Activated CD4-positive, alpha-beta memory T cell treated with anti-CD3 and anti-CD28 coated beads, Interleukin-2, amount 10 ng/mL, durations not matched to agents 7 days and 5 days (primary cell): ENCODE measurements at regions not wholly inside any gene's neighbourhood (a gene's known extent, or its start where the extent isn't known, plus 50 kb on each side); places are given as distances from the start of the nearest gene placed in this dataset.
"Not testable (repeated sequence)": the region's sequence is repeated elsewhere in the genome, so short reads cannot be mapped to it uniquely, and the experiment has no call there.

Experiments used
- CTCF ChIA-PET: fragments of 350-600 bp; sonication (Branson Sonifier 250); formaldehyde crosslinking; loops from one replicate; lab custom pipeline; 2021; ENCODE audit warnings: antibody characterized with exemption, inconsistent platforms; lab: Charles Lee
- POLR2A ChIA-PET: fragments of 350-600 bp; sonication (Branson Sonifier 250); formaldehyde crosslinking; loops from one replicate; lab custom pipeline; 2021; ENCODE audit warnings: antibody characterized with exemption; lab: Charles Lee
- DNase-seq: peaks from one replicate; pipeline ENCODE4 v3.0.0-alpha.2; 2020
- H3K27ac Mint-ChIP-seq: one replicate; pipeline ENCODE4 v1.8.0; 2021; ENCODE audit warnings: mild to moderate bottlenecking, mixed read lengths
- H3K27me3 Mint-ChIP-seq: one replicate; pipeline ENCODE4 v1.8.0; 2021; ENCODE audit warnings: mixed read lengths
- H3K36me3 Mint-ChIP-seq: one replicate; pipeline ENCODE4 v1.8.0; 2021; ENCODE audit warnings: low read depth, mixed read lengths
- H3K4me1 Mint-ChIP-seq: one replicate; pipeline ENCODE4 v1.8.0; 2021; ENCODE audit warnings: mixed read lengths
- H3K4me3 Mint-ChIP-seq: one replicate; pipeline ENCODE4 v1.8.0; 2021; ENCODE audit warnings: mild to moderate bottlenecking, mixed read lengths
- H3K9me3 Mint-ChIP-seq: one replicate; pipeline ENCODE4 v1.8.0; 2021; ENCODE audit warnings: mixed read lengths

DNA sequence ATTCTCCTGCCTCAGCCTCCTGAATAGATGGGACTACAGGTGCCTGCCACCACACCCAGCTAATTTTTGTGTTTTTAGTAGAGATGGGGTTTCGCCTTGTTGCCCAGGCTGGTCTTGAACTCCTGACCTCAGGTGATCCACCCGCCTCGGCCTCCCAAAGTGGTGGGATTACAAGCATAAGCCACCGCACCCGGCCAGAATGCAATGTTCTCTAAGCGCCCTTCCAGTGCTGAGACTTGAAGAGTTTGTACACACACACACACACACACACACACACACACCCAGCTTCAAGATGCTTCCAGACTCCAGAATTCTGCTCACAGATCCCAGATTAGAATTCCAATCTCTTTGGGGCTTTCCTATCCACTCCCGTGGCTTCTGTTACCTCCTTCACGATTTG, 227.1 kb downstream of the FOXD2 start:
- POLR2A ChIA-PET, H3K4me3 Mint-ChIP-seq, DNase-seq, H3K27me3 Mint-ChIP-seq, CTCF ChIA-PET, H3K9me3 Mint-ChIP-seq, H3K36me3 Mint-ChIP-seq, H3K27ac Mint-ChIP-seq: not testable (repeated sequence)
- peaks cover 10% of the 10 kb centered on the region for H3K4me1 Mint-ChIP-seq

GRCh38 chr1:47669081-47669585, 231.3 kb downstream of the FOXD2 start:
- no peak overlapping the region for H3K27ac Mint-ChIP-seq
- CTCF ChIA-PET, result no interaction called here
- POLR2A ChIA-PET, result no interaction called here
- H3K4me1 Mint-ChIP-seq, result no peaks in the 10 kb centered on the region
- peaks cover 16% of the 10 kb centered on the region for H3K27me3 Mint-ChIP-seq
- no peak for DNase-seq
- no peak overlapping the region for H3K4me3 Mint-ChIP-seq
- no peaks in the 10 kb centered on the region for H3K36me3 Mint-ChIP-seq
- H3K9me3 Mint-ChIP-seq, result peaks cover 3% of the 10 kb centered on the region

- POLR2A ChIA-PET, result no interaction called here
- Mint-ChIP-seq H3K4me3 (no peak overlapping the region), H3K27ac (no peak overlapping the region)
Observed at GRCh38 chr1:47672622-47673021, 234.8 kb downstream of the FOXD2 start.

DNA sequence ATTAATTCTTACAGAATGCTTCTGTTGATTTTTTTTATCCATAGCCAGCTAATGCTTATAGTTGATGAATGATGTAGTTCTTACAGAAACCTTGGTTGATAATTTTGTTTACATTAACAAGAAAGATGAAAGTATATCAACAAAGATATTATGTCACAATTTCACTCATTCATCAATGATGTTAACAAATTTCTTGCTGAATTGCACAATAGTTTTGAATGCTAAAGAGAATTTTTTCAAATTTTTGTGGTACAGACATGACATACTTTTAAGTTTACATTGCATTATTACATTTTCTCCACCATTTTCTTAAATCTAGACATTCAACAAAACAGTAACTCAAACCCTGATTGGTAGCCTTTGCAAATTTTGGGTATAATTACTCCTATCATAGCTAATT, 236.3 kb downstream of the FOXD2 start:
- ChIA-PET POLR2A (no interaction called here), CTCF (interaction anchor here (1.2 kb wide), 1 partner anchor 237 kb away, joined by 4 read pairs; the partner anchor contains the start of gene FOXD2)
- no peak overlapping the region for H3K4me3 Mint-ChIP-seq
- H3K27me3 Mint-ChIP-seq, result peaks cover 13% of the 10 kb centered on the region
- H3K27ac Mint-ChIP-seq, result no peak overlapping the region
- no peaks in the 10 kb centered on the region for H3K4me1 Mint-ChIP-seq
- H3K36me3 Mint-ChIP-seq, result no peaks in the 10 kb centered on the region
- peaks cover 3% of the 10 kb centered on the region for H3K9me3 Mint-ChIP-seq
- DNase-seq, result no peak

More at GRCh38 chr1:47672622-47673021, 234.8 kb downstream of the FOXD2 start:
- Mint-ChIP-seq H3K4me1 (no peaks in the 10 kb centered on the region), H3K36me3 (no peaks in the 10 kb centered on the region), H3K9me3 (peaks cover 3% of the 10 kb centered on the region), H3K27me3 (peaks cover 18% of the 10 kb centered on the region)
- CTCF ChIA-PET, result no interaction called here
- DNase-seq, result no peak

DNA sequence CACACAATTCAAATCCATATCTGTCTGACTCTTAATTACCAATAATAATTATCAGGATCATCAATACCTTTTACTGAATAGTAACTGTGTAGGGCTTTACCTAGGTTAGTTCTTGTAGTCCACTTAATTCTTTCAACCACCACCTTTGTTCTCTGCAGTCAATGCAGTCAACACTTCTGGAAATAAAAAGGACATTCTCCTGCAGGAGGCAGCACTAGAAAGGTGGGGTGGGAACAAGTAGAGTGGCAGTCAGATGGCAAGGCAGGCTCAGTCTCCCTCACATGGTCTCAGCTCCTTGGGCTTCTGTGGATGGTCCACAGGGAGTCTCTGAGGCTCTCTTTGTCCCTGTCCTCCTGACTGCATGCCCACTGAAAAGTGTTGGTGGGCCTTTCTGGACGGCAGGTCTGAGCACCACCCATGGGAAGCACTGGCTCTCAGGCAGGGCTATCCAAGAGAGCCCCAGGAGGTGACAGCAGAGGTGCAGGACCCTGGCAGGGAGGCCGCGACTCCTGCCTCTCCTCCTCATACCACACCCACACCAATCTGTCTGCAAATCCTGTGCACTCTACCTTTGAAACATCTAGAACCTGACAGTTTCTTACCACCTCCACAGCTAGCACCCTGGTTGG, 237.3 kb downstream of the FOXD2 start:
- Mint-ChIP-seq H3K9me3 (peaks cover 3% of the 10 kb centered on the region), H3K27ac (no peak overlapping the region), H3K36me3 (no peaks in the 10 kb centered on the region), H3K4me3 (no peak overlapping the region), H3K27me3 (peaks cover 13% of the 10 kb centered on the region), H3K4me1 (no peaks in the 10 kb centered on the region)
- ChIA-PET POLR2A (no interaction called here), CTCF (interaction anchor here (0.6 to 1.2 kb wide), 2 partner anchors 238 to 501 kb away, joined by 4 to 6 read pairs; partner anchors contain the start of gene FOXD2)
- no peak for DNase-seq

GRCh38 chr1:47675721-47676120, 237.9 kb downstream of the FOXD2 start:
- POLR2A ChIA-PET, result no interaction called here
- DNase-seq, result no peak
- Mint-ChIP-seq H3K4me3 (no peak overlapping the region), H3K27ac (no peak overlapping the region), H3K27me3 (peaks cover 8% of the 10 kb centered on the region), H3K9me3 (peaks cover 3% of the 10 kb centered on the region), H3K36me3 (no peaks in the 10 kb centered on the region), H3K4me1 (no peaks in the 10 kb centered on the region)
- CTCF ChIA-PET, result interaction anchor here (0.6 kb wide), 1 partner anchor 502 kb away, joined by 6 read pairs; no protein-coding TSS in a partner anchor

DNA sequence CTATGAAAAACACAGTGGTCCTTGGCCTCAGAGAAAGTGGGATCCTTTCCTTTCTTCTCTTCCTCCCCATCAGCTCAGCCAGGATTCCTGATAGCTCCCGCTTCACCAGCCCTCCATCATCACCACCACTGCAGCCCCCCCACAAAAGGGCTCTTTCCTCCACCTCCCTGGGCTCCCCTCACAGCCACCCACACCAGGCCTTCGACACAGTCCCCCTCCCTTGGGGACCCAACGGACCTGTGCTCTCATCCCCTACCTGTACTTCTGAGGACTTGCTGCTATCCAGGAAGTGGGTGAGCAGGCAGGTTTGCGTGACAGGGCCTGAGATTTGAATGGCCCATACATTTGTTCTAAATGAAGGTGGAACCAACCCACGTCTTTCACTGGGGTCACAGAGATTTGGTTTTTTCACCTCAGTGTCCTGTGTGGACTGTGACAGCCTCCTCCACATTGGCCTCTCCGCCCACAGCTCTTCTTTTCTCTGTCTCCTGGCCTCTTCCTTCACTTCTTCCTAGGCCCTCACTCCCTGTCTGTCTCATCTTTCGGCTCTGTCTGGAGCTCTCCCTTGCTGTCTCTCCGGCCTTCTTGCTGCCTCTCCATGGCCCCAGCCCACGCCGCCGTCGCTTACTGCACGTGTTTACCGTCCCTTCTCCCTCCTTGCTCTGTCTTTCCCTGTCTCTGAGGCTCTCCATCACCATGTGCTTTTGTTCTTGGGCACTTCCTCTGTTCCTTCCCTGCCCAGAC, 238.6 kb downstream of the FOXD2 start:
- H3K4me3 Mint-ChIP-seq, result no peak overlapping the region
- DNase-seq, result no peak
- H3K4me1 Mint-ChIP-seq, result no peaks in the 10 kb centered on the region
- no peaks in the 10 kb centered on the region for H3K36me3 Mint-ChIP-seq
- CTCF ChIA-PET, result no interaction called here
- H3K9me3 Mint-ChIP-seq, result peaks cover 3% of the 10 kb centered on the region
- peaks cover 7% of the 10 kb centered on the region for H3K27me3 Mint-ChIP-seq
- POLR2A ChIA-PET, result no interaction called here
- H3K27ac Mint-ChIP-seq, result no peak overlapping the region

- ChIA-PET POLR2A (no interaction called here), CTCF (no interaction called here)
- Mint-ChIP-seq H3K27ac (no peak overlapping the region), H3K36me3 (no peaks in the 10 kb centered on the region), H3K4me3 (no peak overlapping the region), H3K27me3 (peaks cover 7% of the 10 kb centered on the region), H3K4me1 (no peaks in the 10 kb centered on the region), H3K9me3 (peaks cover 3% of the 10 kb centered on the region)
- DNase-seq, result no peak
Observed at GRCh38 chr1:47677241-47677940, 239.5 kb downstream of the FOXD2 start.

DNA sequence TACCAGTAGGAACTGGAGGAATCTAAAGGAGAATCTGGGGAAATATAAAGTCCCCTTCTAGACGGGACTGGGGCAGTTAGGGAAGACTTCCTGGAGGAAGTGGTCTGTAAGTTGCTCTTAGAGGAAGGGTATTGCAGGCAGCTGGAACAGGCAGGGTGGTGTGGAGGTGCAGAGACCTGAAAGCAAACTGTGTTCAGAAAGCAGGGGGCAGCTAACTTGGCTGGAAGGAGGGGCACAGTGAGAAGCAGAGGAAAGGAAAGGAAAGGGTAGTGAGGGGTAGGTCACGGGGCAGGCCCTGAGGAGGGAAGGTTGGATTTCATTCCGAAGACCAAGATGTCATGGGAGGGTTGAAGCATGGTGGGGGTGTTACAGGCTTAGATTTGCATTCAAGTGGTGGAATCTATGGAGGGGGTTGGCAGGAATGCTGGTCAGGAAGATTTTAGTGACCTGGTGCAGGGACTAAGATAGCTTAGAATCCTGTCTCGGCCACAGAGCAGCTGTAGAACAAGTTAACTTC, 240.7 kb downstream of the FOXD2 start:
- ChIA-PET POLR2A (no interaction called here), CTCF (no interaction called here)
- Mint-ChIP-seq H3K4me1 (no peaks in the 10 kb centered on the region), H3K4me3 (no peak overlapping the region), H3K27ac (no peak overlapping the region), H3K27me3 (peaks cover 4% of the 10 kb centered on the region), H3K36me3 (no peaks in the 10 kb centered on the region), H3K9me3 (no peaks in the 10 kb centered on the region)
- no peak for DNase-seq

- Mint-ChIP-seq H3K27ac (no peak overlapping the region), H3K36me3 (no peaks in the 10 kb centered on the region), H3K4me3 (no peak overlapping the region), H3K27me3 (peaks cover 2% of the 10 kb centered on the region), H3K4me1 (no peaks in the 10 kb centered on the region), H3K9me3 (no peaks in the 10 kb centered on the region)
- ChIA-PET CTCF (no interaction called here), POLR2A (no interaction called here)
- no peak for DNase-seq
Observed at GRCh38 chr1:47679301-47679791, 241.5 kb downstream of the FOXD2 start.

DNA sequence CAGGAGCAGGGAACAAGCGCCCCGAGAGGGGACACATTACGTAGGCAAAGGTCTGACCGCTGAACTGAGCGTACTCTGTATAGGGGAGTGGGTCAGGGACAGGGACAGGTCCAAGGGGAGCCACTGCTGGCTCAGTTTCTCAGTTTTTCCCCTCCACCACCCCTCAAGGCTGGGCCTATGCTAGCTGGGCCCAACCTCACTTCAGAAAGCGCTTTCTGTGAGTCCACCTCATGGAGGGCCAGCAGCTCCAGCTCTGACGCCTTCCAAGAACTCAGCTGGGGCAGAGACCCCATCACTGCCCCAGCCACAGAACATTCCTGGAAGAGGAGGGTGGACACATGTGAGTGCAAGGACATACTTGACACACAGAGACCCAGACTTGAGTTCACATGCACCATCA, 242.0 kb downstream of the FOXD2 start:
- ChIA-PET POLR2A (no interaction called here), CTCF (no interaction called here)
- H3K4me1 Mint-ChIP-seq, result no peaks in the 10 kb centered on the region
- peaks cover under 1% of the 10 kb centered on the region for H3K27me3 Mint-ChIP-seq
- H3K4me3 Mint-ChIP-seq, result no peak overlapping the region
- DNase-seq, result no peak
- no peaks in the 10 kb centered on the region for H3K36me3 Mint-ChIP-seq
- no peak overlapping the region for H3K27ac Mint-ChIP-seq
- H3K9me3 Mint-ChIP-seq, result no peaks in the 10 kb centered on the region

DNA sequence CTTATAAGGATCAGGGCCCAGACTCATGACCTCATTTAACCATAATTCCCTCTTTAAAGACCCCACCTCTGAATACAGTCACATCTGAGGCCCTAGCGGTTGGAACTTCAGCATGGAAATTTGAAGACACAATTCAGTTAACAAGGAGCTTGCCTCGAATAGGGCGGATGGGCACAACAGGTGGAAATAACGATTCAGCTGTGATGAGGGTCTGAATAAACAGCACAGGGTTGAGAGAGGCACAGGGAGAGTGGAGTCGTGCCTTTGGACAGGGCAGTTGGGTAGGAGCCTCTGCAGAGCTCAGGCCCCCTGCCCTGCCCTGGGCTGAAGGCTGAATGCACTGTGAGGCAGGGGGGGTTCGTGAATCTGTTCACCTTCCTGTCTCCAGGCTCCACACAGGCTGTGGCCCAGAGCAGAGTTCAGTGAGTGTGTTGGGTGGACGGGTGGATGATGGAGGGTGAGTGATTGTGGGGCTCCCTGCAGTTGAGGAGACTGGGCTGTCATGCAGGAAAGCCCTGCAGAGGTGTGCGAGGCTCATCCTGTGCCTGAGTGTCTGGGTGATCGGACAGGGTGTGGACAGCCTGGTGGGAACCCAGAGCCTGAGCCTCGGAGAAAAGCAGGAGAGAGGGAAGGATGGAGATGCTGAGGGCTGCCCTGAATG, 243.1 kb downstream of the FOXD2 start:
- Mint-ChIP-seq H3K4me3 (no peak overlapping the region), H3K27me3 (no peaks in the 10 kb centered on the region), H3K36me3 (no peaks in the 10 kb centered on the region), H3K4me1 (no peaks in the 10 kb centered on the region), H3K27ac (no peak overlapping the region), H3K9me3 (no peaks in the 10 kb centered on the region)
- ChIA-PET CTCF (no interaction called here), POLR2A (no interaction called here)
- no peak for DNase-seq
